Endothelial cell of umbilical vein (primary cell): ENCODE measurements at regions not wholly inside any gene's neighbourhood (a gene's known extent, or its start where the extent isn't known, plus 50 kb on each side); places are given as distances from the start of the nearest gene placed in this dataset.

Experiments
- BruUV-seq: library from RNA; stranded (reverse); fragments of 400-500 nt; replicated peaks from 2 replicates; lab custom pipeline; 2021; lab: Mats Ljungman, UMichigan
- CTCF ChIA-PET: fragments of 300-600, 350-600 bp; sonication (Branson Sonifier 250); formaldehyde crosslinking; loops from one replicate; lab custom pipeline; 2021; ENCODE audit warnings: antibody characterized with exemption, inconsistent platforms; lab: Charles Lee
- POLR2A ChIA-PET: fragments of 300-600, 350-600 bp; sonication (Branson Sonifier 250); formaldehyde crosslinking; loops from one replicate; lab custom pipeline; 2021; ENCODE audit warnings: antibody characterized with exemption, inconsistent platforms; lab: Charles Lee
- DNase-seq: peaks from one replicate; pipeline ENCODE4 v3.0.0-alpha.2; 2011; ENCODE audit warnings: low read depth, low spot score
- FAIRE-seq: peaks from 2 replicates; lab custom pipeline; 2011; peaks lifted over from hg19 to GRCh38; lab: Jason Lieb, UNC
- H2AFZ ChIP-seq: 2 replicates; pipeline ENCODE4 v1.6.0; 2012; ENCODE audit warnings: low read depth, low read length, control low read depth, inconsistent platforms
- H3K27ac ChIP-seq: 2 replicates; pipeline ENCODE4 v1.5.1; 2011; ENCODE audit warnings: low read depth, mild to moderate bottlenecking, control low read depth, low read length, moderate library complexity; ENCODE audit not compliant: insufficient read depth
- H3K27me3 ChIP-seq, 2 experiments: 2 replicates each; pipeline versions ENCODE4 v1.6.0 to v1.6.1; 2011; ENCODE audit warnings: low read length in 2 of 2, mixed read lengths in 1 of 2; ENCODE audit not compliant: control insufficient read depth in 2 of 2, insufficient read depth in 2 of 2
- H3K36me3 ChIP-seq, 2 experiments: 2 replicates in 1 of 2; 3 replicates in 1 of 2; pipeline ENCODE4 v1.5.1; 2011; ENCODE audit warnings: low read length in 2 of 2, mild to moderate bottlenecking in 1 of 2, moderate library complexity in 1 of 2; ENCODE audit not compliant: control insufficient read depth in 2 of 2, insufficient read depth in 2 of 2; ENCODE audit errors: extremely low read depth in 1 of 2
- H3K4me1 ChIP-seq: 3 replicates; pipeline ENCODE4 v1.5.1; 2011; ENCODE audit warnings: mild to moderate bottlenecking, low read length; ENCODE audit not compliant: control insufficient read depth, insufficient read depth; ENCODE audit errors: extremely low read depth
- H3K4me2 ChIP-seq: 2 replicates; pipeline ENCODE4 v1.6.1; 2011; ENCODE audit warnings: low read length, control low read depth, mixed read lengths; ENCODE audit not compliant: insufficient read depth
- H3K4me3 ChIP-seq, 3 experiments: fragments of 200-600 bp in 1 of 3; sonication (generic), shearing (Covaris generic) in 1 of 3; replicated peaks in 1 of 3; 2 replicates each; pipeline ENCODE4 v1.5.1; 2011 to 2016; ENCODE audit warnings: control low read depth in 3 of 3, low read length in 3 of 3, mild to moderate bottlenecking in 2 of 3, inconsistent platforms in 1 of 3, low read depth in 1 of 3, moderate library complexity in 1 of 3; ENCODE audit not compliant: insufficient read depth in 1 of 3
- H3K79me2 ChIP-seq: 2 replicates; pipeline ENCODE4 v1.6.0; 2012; ENCODE audit warnings: low read length, inconsistent platforms; ENCODE audit not compliant: control insufficient read depth, insufficient read depth
- H3K9ac ChIP-seq: replicated peaks from 2 replicates; pipeline ENCODE3; 2011; ENCODE audit warnings: low read length, control low read depth; ENCODE audit not compliant: insufficient read depth; ENCODE audit errors: extremely low read depth
- H3K9me1 ChIP-seq: replicated peaks from 3 replicates; pipeline ENCODE4 v1.6.0; 2011; ENCODE audit warnings: mild to moderate bottlenecking, low read length; ENCODE audit not compliant: control insufficient read depth, insufficient read depth; ENCODE audit errors: extremely low read depth
- H3K9me3 ChIP-seq: replicated peaks from 2 replicates; pipeline ENCODE4 v1.5.1; 2012; ENCODE audit warnings: low read length, inconsistent platforms; ENCODE audit not compliant: control insufficient read depth, insufficient read depth
- H4K20me1 ChIP-seq: replicated peaks from 2 replicates; pipeline ENCODE3; 2011; ENCODE audit warnings: mild to moderate bottlenecking, low read length; ENCODE audit not compliant: control insufficient read depth, insufficient read depth; ENCODE audit errors: extremely low read depth
- EZH2 ChIP-seq: IDR thresholded peaks from 2 replicates; pipeline ENCODE4 v1.6.1; 2012; ENCODE audit warnings: borderline replicate concordance, low read depth, mild to moderate bottlenecking, moderate library complexity, low read length, inconsistent platforms; ENCODE audit not compliant: severe bottlenecking
- FOS ChIP-seq: IDR thresholded peaks from 2 replicates; pipeline ENCODE4 v1.6.1; 2011; ENCODE audit warnings: mild to moderate bottlenecking, low read length, moderate library complexity, borderline replicate concordance; ENCODE audit not compliant: insufficient read depth
- GATA2 ChIP-seq: IDR thresholded peaks from 2 replicates; pipeline ENCODE4 v1.7.0; 2011; ENCODE audit warnings: low read depth, mild to moderate bottlenecking, moderate library complexity, mixed read lengths, low read length; ENCODE audit not compliant: insufficient read length, insufficient read depth
- JUN ChIP-seq: IDR thresholded peaks from 2 replicates; pipeline ENCODE4 v1.6.1; 2011; ENCODE audit warnings: borderline replicate concordance, low read depth; ENCODE audit not compliant: insufficient read length, insufficient read depth
- MYC ChIP-seq: IDR thresholded peaks from one replicate; pipeline ENCODE4 v1.6.1; 2011; ENCODE audit warnings: mild to moderate bottlenecking, low read depth, low read length
- POLR2A ChIP-seq: IDR thresholded peaks from 2 replicates; pipeline ENCODE4 v1.6.1; 2012; ENCODE audit warnings: low read depth, mild to moderate bottlenecking, control low read depth, low read length
- POLR2AphosphoS5 ChIP-seq: IDR thresholded peaks from 2 replicates; pipeline ENCODE4 v1.6.1; 2012; ENCODE audit warnings: low read depth, mild to moderate bottlenecking, control low read depth, low read length, moderate library complexity; ENCODE audit not compliant: insufficient read depth
- dilution Hi-C: fragments of 300-500 bp; cut with MboI; formaldehyde crosslinking; loops from one replicate; pipeline ENCODE4 v1.15.0; 2019; ENCODE audit warnings: low sequenced_read_pairs; ENCODE audit not compliant: extremely low pct_ligation_motif_present
- intact Hi-C: fragments of 100-400 bp; cut with micrococcal nuclease; formaldehyde crosslinking; loops from one replicate; pipeline ENCODE4 v1.10.0; 2022
- TF ChIP-seq, protein P1 (sequence below): IDR thresholded peaks from 2 replicates; pipeline ENCODE4 v1.6.1; 2011; ENCODE audit not compliant: insufficient read depth, insufficient read length
- TF ChIP-seq, protein P2 (sequence below), 2 donors: IDR thresholded peaks; 1 replicate in 1 of 2; 2 replicates in 1 of 2; pipeline ENCODE4 v1.5.1; 2011; ENCODE audit warnings: low read length in 2 of 2, mild to moderate bottlenecking in 2 of 2, moderate library complexity in 2 of 2, control low read depth in 1 of 2, inconsistent platforms in 1 of 2, low read depth in 1 of 2; ENCODE audit not compliant: insufficient read depth in 1 of 2; ENCODE audit errors: extremely low read depth in 1 of 2

DNA sequence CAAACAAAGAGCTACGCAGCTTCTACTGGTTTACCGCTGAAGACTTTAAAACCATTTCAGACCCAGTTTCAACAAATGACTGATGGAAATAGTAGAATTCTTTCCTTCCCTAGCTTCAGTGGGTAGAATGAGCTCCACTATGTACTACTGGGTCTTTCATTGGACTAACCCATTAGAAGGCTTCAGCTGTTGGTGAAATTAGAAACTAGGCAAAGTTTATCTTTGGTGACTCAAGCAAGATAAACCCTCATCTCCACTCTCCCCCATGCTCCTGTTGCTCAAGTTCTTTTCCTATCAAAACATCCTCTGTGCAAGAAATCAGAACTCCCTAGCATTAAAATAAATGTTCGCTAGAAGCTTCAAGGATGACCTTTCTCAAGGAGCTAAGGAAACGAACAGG, 159.2 kb downstream of the PAWR start:
- intact Hi-C loops = no loop called here
- FAIRE-seq (no peak), DNase-seq (no peak)
- Histone ChIP-seq H3K27ac (no peak overlapping the region), H3K9ac (no peak overlapping the region), H3K4me3 (no peak overlapping the region), H3K4me2 (no peak overlapping the region), H3K9me3 (no peaks in the 10 kb centered on the region), H2AFZ (no peak overlapping the region), H3K27me3 (no peaks in the 10 kb centered on the region), H3K9me1 (no peaks in the 10 kb centered on the region), H4K20me1 (no peaks in the 10 kb centered on the region), H3K79me2 (no peaks in the 10 kb centered on the region), H3K36me3 (no peaks in the 10 kb centered on the region), H3K4me1 (peaks cover 5% of the 10 kb centered on the region)
- no TSS peak for BruUV-seq
- POLR2A ChIA-PET = no interaction called here
- dilution Hi-C loops = no loop called here
- CTCF ChIA-PET = interaction anchor here (0.9 to 2.5 kb wide), 3 partner anchors 10 to 111 kb away, joined by 3 to 13 read pairs (median 4); no protein-coding TSS in a partner anchor
- TF ChIP-seq FOS = no peak
- no peak for TF ChIP-seq POLR2AphosphoS5
- no peak for TF ChIP-seq EZH2
- TF ChIP-seq POLR2A = no peak
- no peak for TF ChIP-seq JUN

DNA sequence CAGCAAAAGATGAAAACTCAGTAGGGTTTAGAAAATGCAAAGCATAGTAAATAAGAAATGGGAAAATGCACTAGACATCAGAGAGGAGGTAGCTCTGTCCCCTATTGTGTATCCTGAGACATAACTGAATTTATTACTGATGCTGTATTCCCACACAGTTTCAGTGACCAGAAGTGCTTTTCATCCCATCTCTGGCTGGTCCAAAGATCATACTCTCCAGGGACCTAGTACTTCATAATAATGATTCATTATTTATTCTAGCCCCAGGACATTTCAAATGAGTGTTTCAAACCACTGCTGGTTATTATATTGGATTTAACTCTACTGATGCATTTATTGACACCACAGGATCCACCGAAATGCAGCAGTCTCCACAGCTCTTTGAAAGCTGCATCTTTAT, 163.3 kb downstream of the PAWR start:
- intact Hi-C loops (no loop called here), dilution Hi-C loops (no loop called here)
- Histone ChIP-seq H3K9ac (no peak overlapping the region), H3K9me1 (no peaks in the 10 kb centered on the region), H3K27me3 (no peaks in the 10 kb centered on the region), H2AFZ (no peak overlapping the region), H3K36me3 (no peaks in the 10 kb centered on the region), H3K27ac (no peak overlapping the region), H3K79me2 (peaks cover 1% of the 10 kb centered on the region), H3K4me1 (peaks cover 26% of the 10 kb centered on the region), H4K20me1 (no peaks in the 10 kb centered on the region), H3K4me3 (no peak overlapping the region), H3K4me2 (no peak overlapping the region), H3K9me3 (no peaks in the 10 kb centered on the region)
- DNase-seq (no peak), FAIRE-seq (no peak)
- CTCF ChIA-PET = interaction anchor here (1.0 kb wide), 1 partner anchor 108 kb away, joined by 4 read pairs; no protein-coding TSS in a partner anchor
- BruUV-seq = no TSS peak
- TF ChIP-seq EZH2 = no peak
- TF ChIP-seq POLR2A = no peak
- TF ChIP-seq MYC = no peak
- TF ChIP-seq GATA2 = no peak
- TF ChIP-seq, protein P1, sequence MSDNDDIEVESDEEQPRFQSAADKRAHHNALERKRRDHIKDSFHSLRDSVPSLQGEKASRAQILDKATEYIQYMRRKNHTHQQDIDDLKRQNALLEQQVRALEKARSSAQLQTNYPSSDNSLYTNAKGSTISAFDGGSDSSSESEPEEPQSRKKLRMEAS = no peak
- no peak for TF ChIP-seq JUN
- no peak for TF ChIP-seq FOS
- TF ChIP-seq, protein P2, sequence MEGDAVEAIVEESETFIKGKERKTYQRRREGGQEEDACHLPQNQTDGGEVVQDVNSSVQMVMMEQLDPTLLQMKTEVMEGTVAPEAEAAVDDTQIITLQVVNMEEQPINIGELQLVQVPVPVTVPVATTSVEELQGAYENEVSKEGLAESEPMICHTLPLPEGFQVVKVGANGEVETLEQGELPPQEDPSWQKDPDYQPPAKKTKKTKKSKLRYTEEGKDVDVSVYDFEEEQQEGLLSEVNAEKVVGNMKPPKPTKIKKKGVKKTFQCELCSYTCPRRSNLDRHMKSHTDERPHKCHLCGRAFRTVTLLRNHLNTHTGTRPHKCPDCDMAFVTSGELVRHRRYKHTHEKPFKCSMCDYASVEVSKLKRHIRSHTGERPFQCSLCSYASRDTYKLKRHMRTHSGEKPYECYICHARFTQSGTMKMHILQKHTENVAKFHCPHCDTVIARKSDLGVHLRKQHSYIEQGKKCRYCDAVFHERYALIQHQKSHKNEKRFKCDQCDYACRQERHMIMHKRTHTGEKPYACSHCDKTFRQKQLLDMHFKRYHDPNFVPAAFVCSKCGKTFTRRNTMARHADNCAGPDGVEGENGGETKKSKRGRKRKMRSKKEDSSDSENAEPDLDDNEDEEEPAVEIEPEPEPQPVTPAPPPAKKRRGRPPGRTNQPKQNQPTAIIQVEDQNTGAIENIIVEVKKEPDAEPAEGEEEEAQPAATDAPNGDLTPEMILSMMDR (IDR thresholded peaks at IDR 0.05; ENCODE audit: extremely low read depth in 1 of 2, insufficient read depth in 1 of 2, low read depth in 1 of 2, low read length in 2 of 2) = no peak
- TF ChIP-seq POLR2AphosphoS5 = no peak
- POLR2A ChIA-PET = no interaction called here
